ENCODE measurements at regions not wholly inside any gene's neighbourhood (a gene's known extent, or its start where the extent isn't known, plus 50 kb on each side); places are given as distances from the start of the nearest gene placed in this dataset.

DNA sequence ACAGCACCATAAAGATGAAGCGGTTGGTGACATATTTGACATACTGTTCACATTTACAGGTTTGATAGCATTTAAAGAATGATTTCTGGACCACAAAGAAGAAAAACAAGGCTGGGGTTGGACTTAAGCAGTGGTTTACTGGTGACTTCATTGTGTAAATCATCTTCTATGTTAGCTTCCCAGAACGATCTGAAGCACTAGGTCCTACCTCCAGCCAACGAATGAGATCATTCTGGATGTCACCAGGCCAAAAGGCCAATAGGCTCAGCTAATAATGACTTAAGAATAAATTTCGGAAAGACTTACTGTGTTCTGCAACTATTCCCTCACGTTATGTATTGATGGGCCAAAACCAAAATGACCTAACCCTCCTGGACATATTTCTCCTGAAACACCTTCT lies 675.3 kb upstream of the CCNG1 start:
- H3K9me2 ChIP-seq (ENCODE audit: insufficient read depth), result peaks cover 3% of the 10 kb centered on the region; the same call in 1 of the 2 replicates
- no peaks in the 10 kb centered on the region for H3F3A ChIP-seq (replicated peaks; ENCODE audit: low read depth)
- no peak overlapping the region for H3K4me3 ChIP-seq
- H3K27ac ChIP-seq (ENCODE audit: low read depth), result no peak overlapping the region
- ATAC-seq (no peak), DNase-seq (ENCODE audit: low spot score) (no peak)
- no peaks in the 10 kb centered on the region for H4K20me1 ChIP-seq (replicated peaks; ENCODE audit: insufficient read depth)
- H3K36me3 Mint-ChIP-seq (ENCODE audit: low read depth), result no peaks in the 10 kb centered on the region
- TF ChIP-seq ZNF114 (CRISPR knock-in tag; IDR thresholded peaks at IDR 0.05) (no peak), POLR2AphosphoS5 (IDR thresholded peaks at IDR 0.05; ENCODE audit: low read depth) (no peak), EZH2phosphoT487 (IDR thresholded peaks at IDR 0.05; ENCODE audit: unreplicated experiment) (no peak), ZNF331 (CRISPR knock-in tag; IDR thresholded peaks at IDR 0.05; ENCODE audit: low read depth) (no peak), CREB1 (CRISPR knock-in tag; IDR thresholded peaks at IDR 0.05; ENCODE audit: low read depth) (no peak), EZH2 (IDR thresholded peaks at IDR 0.05; ENCODE audit: low read depth, unreplicated experiment) (no peak), JUNB (IDR thresholded peaks at IDR 0.05; ENCODE audit: unreplicated experiment) (no peak), NANOG (IDR thresholded peaks at IDR 0.05; ENCODE audit: borderline replicate concordance) (no peak)
- TF ChIP-seq, protein P1, sequence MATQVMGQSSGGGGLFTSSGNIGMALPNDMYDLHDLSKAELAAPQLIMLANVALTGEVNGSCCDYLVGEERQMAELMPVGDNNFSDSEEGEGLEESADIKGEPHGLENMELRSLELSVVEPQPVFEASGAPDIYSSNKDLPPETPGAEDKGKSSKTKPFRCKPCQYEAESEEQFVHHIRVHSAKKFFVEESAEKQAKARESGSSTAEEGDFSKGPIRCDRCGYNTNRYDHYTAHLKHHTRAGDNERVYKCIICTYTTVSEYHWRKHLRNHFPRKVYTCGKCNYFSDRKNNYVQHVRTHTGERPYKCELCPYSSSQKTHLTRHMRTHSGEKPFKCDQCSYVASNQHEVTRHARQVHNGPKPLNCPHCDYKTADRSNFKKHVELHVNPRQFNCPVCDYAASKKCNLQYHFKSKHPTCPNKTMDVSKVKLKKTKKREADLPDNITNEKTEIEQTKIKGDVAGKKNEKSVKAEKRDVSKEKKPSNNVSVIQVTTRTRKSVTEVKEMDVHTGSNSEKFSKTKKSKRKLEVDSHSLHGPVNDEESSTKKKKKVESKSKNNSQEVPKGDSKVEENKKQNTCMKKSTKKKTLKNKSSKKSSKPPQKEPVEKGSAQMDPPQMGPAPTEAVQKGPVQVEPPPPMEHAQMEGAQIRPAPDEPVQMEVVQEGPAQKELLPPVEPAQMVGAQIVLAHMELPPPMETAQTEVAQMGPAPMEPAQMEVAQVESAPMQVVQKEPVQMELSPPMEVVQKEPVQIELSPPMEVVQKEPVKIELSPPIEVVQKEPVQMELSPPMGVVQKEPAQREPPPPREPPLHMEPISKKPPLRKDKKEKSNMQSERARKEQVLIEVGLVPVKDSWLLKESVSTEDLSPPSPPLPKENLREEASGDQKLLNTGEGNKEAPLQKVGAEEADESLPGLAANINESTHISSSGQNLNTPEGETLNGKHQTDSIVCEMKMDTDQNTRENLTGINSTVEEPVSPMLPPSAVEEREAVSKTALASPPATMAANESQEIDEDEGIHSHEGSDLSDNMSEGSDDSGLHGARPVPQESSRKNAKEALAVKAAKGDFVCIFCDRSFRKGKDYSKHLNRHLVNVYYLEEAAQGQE (IDR thresholded peaks at IDR 0.05; ENCODE audit: unreplicated experiment), result no peak
- TF ChIP-seq, protein P2, sequence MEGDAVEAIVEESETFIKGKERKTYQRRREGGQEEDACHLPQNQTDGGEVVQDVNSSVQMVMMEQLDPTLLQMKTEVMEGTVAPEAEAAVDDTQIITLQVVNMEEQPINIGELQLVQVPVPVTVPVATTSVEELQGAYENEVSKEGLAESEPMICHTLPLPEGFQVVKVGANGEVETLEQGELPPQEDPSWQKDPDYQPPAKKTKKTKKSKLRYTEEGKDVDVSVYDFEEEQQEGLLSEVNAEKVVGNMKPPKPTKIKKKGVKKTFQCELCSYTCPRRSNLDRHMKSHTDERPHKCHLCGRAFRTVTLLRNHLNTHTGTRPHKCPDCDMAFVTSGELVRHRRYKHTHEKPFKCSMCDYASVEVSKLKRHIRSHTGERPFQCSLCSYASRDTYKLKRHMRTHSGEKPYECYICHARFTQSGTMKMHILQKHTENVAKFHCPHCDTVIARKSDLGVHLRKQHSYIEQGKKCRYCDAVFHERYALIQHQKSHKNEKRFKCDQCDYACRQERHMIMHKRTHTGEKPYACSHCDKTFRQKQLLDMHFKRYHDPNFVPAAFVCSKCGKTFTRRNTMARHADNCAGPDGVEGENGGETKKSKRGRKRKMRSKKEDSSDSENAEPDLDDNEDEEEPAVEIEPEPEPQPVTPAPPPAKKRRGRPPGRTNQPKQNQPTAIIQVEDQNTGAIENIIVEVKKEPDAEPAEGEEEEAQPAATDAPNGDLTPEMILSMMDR (conservative IDR thresholded peaks at IDR 0.05; ENCODE audit: low read depth in 2 of 2), result no peak
- TF ChIP-seq, protein P3, sequence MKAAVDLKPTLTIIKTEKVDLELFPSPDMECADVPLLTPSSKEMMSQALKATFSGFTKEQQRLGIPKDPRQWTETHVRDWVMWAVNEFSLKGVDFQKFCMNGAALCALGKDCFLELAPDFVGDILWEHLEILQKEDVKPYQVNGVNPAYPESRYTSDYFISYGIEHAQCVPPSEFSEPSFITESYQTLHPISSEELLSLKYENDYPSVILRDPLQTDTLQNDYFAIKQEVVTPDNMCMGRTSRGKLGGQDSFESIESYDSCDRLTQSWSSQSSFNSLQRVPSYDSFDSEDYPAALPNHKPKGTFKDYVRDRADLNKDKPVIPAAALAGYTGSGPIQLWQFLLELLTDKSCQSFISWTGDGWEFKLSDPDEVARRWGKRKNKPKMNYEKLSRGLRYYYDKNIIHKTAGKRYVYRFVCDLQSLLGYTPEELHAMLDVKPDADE (IDR thresholded peaks at IDR 0.05), result no peak
- TF ChIP-seq, protein P4, sequence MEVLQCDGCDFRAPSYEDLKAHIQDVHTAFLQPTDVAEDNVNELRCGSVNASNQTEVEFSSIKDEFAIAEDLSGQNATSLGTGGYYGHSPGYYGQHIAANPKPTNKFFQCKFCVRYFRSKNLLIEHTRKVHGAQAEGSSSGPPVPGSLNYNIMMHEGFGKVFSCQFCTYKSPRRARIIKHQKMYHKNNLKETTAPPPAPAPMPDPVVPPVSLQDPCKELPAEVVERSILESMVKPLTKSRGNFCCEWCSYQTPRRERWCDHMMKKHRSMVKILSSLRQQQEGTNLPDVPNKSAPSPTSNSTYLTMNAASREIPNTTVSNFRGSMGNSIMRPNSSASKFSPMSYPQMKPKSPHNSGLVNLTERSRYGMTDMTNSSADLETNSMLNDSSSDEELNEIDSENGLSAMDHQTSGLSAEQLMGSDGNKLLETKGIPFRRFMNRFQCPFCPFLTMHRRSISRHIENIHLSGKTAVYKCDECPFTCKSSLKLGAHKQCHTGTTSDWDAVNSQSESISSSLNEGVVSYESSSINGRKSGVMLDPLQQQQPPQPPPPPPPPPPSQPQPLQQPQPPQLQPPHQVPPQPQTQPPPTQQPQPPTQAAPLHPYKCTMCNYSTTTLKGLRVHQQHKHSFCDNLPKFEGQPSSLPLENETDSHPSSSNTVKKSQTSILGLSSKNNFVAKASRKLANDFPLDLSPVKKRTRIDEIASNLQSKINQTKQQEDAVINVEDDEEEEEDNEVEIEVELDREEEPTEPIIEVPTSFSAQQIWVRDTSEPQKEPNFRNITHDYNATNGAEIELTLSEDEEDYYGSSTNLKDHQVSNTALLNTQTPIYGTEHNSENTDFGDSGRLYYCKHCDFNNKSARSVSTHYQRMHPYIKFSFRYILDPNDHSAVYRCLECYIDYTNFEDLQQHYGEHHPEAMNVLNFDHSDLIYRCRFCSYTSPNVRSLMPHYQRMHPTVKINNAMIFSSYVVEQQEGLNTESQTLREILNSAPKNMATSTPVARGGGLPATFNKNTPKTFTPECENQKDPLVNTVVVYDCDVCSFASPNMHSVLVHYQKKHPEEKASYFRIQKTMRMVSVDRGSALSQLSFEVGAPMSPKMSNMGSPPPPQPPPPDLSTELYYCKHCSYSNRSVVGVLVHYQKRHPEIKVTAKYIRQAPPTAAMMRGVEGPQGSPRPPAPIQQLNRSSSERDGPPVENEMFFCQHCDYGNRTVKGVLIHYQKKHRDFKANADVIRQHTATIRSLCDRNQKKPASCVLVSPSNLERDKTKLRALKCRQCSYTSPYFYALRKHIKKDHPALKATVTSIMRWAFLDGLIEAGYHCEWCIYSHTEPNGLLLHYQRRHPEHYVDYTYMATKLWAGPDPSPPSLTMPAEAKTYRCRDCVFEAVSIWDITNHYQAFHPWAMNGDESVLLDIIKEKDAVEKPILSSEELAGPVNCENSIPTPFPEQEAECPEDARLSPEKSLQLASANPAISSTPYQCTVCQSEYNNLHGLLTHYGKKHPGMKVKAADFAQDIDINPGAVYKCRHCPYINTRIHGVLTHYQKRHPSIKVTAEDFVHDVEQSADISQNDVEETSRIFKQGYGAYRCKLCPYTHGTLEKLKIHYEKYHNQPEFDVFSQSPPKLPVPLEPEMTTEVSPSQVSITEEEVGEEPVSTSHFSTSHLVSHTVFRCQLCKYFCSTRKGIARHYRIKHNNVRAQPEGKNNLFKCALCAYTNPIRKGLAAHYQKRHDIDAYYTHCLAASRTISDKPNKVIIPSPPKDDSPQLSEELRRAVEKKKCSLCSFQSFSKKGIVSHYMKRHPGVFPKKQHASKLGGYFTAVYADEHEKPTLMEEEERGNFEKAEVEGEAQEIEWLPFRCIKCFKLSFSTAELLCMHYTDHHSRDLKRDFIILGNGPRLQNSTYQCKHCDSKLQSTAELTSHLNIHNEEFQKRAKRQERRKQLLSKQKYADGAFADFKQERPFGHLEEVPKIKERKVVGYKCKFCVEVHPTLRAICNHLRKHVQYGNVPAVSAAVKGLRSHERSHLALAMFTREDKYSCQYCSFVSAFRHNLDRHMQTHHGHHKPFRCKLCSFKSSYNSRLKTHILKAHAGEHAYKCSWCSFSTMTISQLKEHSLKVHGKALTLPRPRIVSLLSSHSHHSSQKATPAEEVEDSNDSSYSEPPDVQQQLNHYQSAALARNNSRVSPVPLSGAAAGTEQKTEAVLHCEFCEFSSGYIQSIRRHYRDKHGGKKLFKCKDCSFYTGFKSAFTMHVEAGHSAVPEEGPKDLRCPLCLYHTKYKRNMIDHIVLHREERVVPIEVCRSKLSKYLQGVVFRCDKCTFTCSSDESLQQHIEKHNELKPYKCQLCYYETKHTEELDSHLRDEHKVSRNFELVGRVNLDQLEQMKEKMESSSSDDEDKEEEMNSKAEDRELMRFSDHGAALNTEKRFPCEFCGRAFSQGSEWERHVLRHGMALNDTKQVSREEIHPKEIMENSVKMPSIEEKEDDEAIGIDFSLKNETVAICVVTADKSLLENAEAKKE (CRISPR knock-in tag; IDR thresholded peaks at IDR 0.05), result no peak
- no peaks in the 10 kb centered on the region; the same call in 1 of the 3 replicates for H3K9me3 Mint-ChIP-seq
- no peaks in the 10 kb centered on the region for H3K79me2 ChIP-seq (replicated peaks; ENCODE audit: insufficient read depth)
- H3K4me3 Mint-ChIP-seq, result no peak overlapping the region
- no peaks in the 10 kb centered on the region for H3K27me3 ChIP-seq (ENCODE audit: insufficient read depth)
- H3K27me3 Mint-ChIP-seq (ENCODE audit: insufficient read depth, low read depth, poor library complexity), result no peaks in the 10 kb centered on the region
- no peaks in the 10 kb centered on the region for H3K36me3 ChIP-seq (ENCODE audit: insufficient read depth)
- no peaks in the 10 kb centered on the region for H3K4me1 ChIP-seq (ENCODE audit: insufficient read depth)
- no peaks in the 10 kb centered on the region for H3K4me1 Mint-ChIP-seq
- no peak overlapping the region for H3K27ac Mint-ChIP-seq
- no peak overlapping the region for H2AFZ ChIP-seq
- no peak overlapping the region for H3K4me2 ChIP-seq

Measured in GM23338 (cell line).